ENCODE measurements at regions not wholly inside any gene's neighbourhood (a gene's known extent, or its start where the extent isn't known, plus 50 kb on each side); places are given as distances from the start of the nearest gene placed in this dataset.

DNA sequence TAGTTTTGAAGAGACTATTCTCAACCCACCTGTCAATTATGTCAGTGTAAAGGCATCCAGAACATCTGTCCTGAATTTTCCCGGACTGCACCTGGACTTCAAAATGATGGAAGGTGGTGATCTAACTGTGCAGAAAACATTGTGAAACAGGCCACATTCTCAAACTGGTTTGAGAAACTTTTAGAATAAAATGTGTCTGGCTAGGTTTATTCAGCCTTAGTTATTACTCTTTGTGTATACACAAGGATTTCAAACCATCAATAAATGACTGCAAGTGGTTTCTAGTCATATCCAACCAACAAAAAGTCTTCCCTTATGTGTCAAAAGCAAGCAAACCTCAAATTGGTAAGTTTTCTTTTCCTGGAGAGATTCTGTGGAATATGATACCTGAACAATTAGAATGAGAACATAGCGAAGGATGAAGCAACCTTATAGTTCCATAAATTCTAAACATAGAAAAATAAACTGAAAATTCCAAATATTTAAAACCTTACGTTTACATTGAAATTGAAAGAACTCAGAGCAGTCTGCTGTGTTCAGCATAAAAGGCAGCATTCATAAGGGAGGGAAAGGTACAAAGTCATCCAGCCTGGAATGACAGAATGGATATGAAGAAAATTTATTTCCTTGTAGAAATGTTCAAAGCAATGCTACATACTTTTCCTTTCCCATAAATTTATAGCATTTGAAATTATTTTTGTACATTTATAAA lies 306.6 kb upstream of the TGFBR2 start (continued):
- TF ChIP-seq, protein P1, sequence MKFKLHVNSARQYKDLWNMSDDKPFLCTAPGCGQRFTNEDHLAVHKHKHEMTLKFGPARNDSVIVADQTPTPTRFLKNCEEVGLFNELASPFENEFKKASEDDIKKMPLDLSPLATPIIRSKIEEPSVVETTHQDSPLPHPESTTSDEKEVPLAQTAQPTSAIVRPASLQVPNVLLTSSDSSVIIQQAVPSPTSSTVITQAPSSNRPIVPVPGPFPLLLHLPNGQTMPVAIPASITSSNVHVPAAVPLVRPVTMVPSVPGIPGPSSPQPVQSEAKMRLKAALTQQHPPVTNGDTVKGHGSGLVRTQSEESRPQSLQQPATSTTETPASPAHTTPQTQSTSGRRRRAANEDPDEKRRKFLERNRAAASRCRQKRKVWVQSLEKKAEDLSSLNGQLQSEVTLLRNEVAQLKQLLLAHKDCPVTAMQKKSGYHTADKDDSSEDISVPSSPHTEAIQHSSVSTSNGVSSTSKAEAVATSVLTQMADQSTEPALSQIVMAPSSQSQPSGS (CRISPR knock-in tag; IDR thresholded peaks at IDR 0.05; ENCODE audit: borderline replicate concordance, low read depth) = no peak

DNA sequence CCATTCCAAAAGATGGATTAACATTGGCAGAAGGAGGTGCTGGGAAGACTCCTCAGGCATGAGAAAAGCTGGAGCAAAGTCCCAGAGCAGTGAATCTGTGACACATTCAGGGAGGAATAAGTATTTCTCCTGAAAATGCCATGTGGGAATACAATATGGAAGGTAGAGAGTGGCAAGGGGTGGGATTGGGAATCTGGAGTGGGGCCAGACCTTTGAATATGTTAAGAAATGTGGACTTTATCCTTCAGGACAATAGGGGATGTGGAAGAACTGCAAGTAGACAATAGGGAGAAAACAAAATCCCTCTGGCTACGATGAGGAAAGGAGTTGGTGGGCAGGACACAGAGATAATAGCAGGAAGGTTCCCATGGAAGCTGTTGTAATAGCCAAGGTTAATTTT lies 305.6 kb upstream of the TGFBR2 start:
- no peak for ATAC-seq
- TF ChIP-seq ZNF317 (CRISPR knock-in tag; IDR thresholded peaks at IDR 0.05; ENCODE audit: borderline replicate concordance, low read depth) = no peak
- TF ChIP-seq ELF4 (CRISPR knock-in tag; IDR thresholded peaks at IDR 0.05; ENCODE audit: low read depth) = no peak
- TF ChIP-seq, protein P2, sequence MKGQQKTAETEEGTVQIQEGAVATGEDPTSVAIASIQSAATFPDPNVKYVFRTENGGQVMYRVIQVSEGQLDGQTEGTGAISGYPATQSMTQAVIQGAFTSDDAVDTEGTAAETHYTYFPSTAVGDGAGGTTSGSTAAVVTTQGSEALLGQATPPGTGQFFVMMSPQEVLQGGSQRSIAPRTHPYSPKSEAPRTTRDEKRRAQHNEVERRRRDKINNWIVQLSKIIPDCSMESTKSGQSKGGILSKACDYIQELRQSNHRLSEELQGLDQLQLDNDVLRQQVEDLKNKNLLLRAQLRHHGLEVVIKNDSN (CRISPR knock-in tag; IDR thresholded peaks at IDR 0.05) = no peak
- no peak for TF ChIP-seq TCF7 (CRISPR knock-in tag; IDR thresholded peaks at IDR 0.05; ENCODE audit: low read depth)
- TF ChIP-seq, protein P3, sequence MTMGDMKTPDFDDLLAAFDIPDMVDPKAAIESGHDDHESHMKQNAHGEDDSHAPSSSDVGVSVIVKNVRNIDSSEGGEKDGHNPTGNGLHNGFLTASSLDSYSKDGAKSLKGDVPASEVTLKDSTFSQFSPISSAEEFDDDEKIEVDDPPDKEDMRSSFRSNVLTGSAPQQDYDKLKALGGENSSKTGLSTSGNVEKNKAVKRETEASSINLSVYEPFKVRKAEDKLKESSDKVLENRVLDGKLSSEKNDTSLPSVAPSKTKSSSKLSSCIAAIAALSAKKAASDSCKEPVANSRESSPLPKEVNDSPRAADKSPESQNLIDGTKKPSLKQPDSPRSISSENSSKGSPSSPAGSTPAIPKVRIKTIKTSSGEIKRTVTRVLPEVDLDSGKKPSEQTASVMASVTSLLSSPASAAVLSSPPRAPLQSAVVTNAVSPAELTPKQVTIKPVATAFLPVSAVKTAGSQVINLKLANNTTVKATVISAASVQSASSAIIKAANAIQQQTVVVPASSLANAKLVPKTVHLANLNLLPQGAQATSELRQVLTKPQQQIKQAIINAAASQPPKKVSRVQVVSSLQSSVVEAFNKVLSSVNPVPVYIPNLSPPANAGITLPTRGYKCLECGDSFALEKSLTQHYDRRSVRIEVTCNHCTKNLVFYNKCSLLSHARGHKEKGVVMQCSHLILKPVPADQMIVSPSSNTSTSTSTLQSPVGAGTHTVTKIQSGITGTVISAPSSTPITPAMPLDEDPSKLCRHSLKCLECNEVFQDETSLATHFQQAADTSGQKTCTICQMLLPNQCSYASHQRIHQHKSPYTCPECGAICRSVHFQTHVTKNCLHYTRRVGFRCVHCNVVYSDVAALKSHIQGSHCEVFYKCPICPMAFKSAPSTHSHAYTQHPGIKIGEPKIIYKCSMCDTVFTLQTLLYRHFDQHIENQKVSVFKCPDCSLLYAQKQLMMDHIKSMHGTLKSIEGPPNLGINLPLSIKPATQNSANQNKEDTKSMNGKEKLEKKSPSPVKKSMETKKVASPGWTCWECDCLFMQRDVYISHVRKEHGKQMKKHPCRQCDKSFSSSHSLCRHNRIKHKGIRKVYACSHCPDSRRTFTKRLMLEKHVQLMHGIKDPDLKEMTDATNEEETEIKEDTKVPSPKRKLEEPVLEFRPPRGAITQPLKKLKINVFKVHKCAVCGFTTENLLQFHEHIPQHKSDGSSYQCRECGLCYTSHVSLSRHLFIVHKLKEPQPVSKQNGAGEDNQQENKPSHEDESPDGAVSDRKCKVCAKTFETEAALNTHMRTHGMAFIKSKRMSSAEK (CRISPR knock-in tag; IDR thresholded peaks at IDR 0.05; ENCODE audit: borderline replicate concordance) = no peak
- TF ChIP-seq, protein P4, sequence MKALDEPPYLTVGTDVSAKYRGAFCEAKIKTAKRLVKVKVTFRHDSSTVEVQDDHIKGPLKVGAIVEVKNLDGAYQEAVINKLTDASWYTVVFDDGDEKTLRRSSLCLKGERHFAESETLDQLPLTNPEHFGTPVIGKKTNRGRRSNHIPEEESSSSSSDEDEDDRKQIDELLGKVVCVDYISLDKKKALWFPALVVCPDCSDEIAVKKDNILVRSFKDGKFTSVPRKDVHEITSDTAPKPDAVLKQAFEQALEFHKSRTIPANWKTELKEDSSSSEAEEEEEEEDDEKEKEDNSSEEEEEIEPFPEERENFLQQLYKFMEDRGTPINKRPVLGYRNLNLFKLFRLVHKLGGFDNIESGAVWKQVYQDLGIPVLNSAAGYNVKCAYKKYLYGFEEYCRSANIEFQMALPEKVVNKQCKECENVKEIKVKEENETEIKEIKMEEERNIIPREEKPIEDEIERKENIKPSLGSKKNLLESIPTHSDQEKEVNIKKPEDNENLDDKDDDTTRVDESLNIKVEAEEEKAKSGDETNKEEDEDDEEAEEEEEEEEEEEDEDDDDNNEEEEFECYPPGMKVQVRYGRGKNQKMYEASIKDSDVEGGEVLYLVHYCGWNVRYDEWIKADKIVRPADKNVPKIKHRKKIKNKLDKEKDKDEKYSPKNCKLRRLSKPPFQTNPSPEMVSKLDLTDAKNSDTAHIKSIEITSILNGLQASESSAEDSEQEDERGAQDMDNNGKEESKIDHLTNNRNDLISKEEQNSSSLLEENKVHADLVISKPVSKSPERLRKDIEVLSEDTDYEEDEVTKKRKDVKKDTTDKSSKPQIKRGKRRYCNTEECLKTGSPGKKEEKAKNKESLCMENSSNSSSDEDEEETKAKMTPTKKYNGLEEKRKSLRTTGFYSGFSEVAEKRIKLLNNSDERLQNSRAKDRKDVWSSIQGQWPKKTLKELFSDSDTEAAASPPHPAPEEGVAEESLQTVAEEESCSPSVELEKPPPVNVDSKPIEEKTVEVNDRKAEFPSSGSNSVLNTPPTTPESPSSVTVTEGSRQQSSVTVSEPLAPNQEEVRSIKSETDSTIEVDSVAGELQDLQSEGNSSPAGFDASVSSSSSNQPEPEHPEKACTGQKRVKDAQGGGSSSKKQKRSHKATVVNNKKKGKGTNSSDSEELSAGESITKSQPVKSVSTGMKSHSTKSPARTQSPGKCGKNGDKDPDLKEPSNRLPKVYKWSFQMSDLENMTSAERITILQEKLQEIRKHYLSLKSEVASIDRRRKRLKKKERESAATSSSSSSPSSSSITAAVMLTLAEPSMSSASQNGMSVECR (CRISPR knock-in tag; IDR thresholded peaks at IDR 0.05; ENCODE audit: borderline replicate concordance) = no peak
- TF ChIP-seq, protein P5, sequence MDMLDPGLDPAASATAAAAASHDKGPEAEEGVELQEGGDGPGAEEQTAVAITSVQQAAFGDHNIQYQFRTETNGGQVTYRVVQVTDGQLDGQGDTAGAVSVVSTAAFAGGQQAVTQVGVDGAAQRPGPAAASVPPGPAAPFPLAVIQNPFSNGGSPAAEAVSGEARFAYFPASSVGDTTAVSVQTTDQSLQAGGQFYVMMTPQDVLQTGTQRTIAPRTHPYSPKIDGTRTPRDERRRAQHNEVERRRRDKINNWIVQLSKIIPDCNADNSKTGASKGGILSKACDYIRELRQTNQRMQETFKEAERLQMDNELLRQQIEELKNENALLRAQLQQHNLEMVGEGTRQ (CRISPR knock-in tag; IDR thresholded peaks at IDR 0.05) = no peak
- no peak for TF ChIP-seq RORB (CRISPR knock-in tag; IDR thresholded peaks at IDR 0.05)
- no peak for TF ChIP-seq RELA (CRISPR knock-in tag; IDR thresholded peaks at IDR 0.05; ENCODE audit: borderline replicate concordance)
- no peak for TF ChIP-seq TP53 (CRISPR knock-in tag; IDR thresholded peaks at IDR 0.05)
- no peak for DNase-seq (ENCODE audit: low spot score)
- CTCF ChIA-PET = no interaction called here
- peaks cover 10% of the 10 kb centered on the region for H3K36me3 Mint-ChIP-seq
- peaks cover 12% of the 10 kb centered on the region for H3K9me3 Mint-ChIP-seq
- H3K4me3 Mint-ChIP-seq = no peak overlapping the region
- H3K4me1 Mint-ChIP-seq = peaks cover 5% of the 10 kb centered on the region
- POLR2A ChIA-PET = no interaction called here
- H3K27ac Mint-ChIP-seq = no peak overlapping the region
- peaks cover 3% of the 10 kb centered on the region; the same call in 1 of the 2 replicates for H3K27me3 Mint-ChIP-seq (ENCODE audit: low read depth)
